ENCODE measurements at regions not wholly inside any gene's neighbourhood (a gene's known extent, or its start where the extent isn't known, plus 50 kb on each side); places are given as distances from the start of the nearest gene placed in this dataset.

GRCh38 chr15:100718075-100718980 is 115.9 kb downstream of the ASB7 start (continued):
- no peak for TF ChIP-seq NFIC (IDR thresholded peaks at IDR 0.05; ENCODE audit: low read depth, low read length)
- no peak for TF ChIP-seq YY1 (IDR thresholded peaks at IDR 0.05; ENCODE audit: low read depth, low read length)
- TF ChIP-seq HCFC1 (IDR thresholded peaks at IDR 0.05; ENCODE audit: low read length) = no peak
- TF ChIP-seq NFYA (IDR thresholded peaks at IDR 0.05; ENCODE audit: borderline replicate concordance, low read depth, low read length) = no peak
- no peak for TF ChIP-seq NBN (IDR thresholded peaks at IDR 0.05)
- no peak for TF ChIP-seq EED (IDR thresholded peaks at IDR 0.05; ENCODE audit: low read depth)
- TF ChIP-seq, protein P1, sequence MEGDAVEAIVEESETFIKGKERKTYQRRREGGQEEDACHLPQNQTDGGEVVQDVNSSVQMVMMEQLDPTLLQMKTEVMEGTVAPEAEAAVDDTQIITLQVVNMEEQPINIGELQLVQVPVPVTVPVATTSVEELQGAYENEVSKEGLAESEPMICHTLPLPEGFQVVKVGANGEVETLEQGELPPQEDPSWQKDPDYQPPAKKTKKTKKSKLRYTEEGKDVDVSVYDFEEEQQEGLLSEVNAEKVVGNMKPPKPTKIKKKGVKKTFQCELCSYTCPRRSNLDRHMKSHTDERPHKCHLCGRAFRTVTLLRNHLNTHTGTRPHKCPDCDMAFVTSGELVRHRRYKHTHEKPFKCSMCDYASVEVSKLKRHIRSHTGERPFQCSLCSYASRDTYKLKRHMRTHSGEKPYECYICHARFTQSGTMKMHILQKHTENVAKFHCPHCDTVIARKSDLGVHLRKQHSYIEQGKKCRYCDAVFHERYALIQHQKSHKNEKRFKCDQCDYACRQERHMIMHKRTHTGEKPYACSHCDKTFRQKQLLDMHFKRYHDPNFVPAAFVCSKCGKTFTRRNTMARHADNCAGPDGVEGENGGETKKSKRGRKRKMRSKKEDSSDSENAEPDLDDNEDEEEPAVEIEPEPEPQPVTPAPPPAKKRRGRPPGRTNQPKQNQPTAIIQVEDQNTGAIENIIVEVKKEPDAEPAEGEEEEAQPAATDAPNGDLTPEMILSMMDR (IDR thresholded peaks at IDR 0.05 in 2 of 3, conservative IDR thresholded peaks at IDR 0.05 in 1 of 3; ENCODE audit: control insufficient read depth in 2 of 3, extremely low read depth in 1 of 3, insufficient read depth in 1 of 3, low read depth in 3 of 3, low read length in 3 of 3) = no peak
- TF ChIP-seq BCLAF1 (IDR thresholded peaks at IDR 0.05) = no peak
- TF ChIP-seq CBX3 (IDR thresholded peaks at IDR 0.05; ENCODE audit: borderline replicate concordance, low read depth) = no peak
- TF ChIP-seq, protein P2, sequence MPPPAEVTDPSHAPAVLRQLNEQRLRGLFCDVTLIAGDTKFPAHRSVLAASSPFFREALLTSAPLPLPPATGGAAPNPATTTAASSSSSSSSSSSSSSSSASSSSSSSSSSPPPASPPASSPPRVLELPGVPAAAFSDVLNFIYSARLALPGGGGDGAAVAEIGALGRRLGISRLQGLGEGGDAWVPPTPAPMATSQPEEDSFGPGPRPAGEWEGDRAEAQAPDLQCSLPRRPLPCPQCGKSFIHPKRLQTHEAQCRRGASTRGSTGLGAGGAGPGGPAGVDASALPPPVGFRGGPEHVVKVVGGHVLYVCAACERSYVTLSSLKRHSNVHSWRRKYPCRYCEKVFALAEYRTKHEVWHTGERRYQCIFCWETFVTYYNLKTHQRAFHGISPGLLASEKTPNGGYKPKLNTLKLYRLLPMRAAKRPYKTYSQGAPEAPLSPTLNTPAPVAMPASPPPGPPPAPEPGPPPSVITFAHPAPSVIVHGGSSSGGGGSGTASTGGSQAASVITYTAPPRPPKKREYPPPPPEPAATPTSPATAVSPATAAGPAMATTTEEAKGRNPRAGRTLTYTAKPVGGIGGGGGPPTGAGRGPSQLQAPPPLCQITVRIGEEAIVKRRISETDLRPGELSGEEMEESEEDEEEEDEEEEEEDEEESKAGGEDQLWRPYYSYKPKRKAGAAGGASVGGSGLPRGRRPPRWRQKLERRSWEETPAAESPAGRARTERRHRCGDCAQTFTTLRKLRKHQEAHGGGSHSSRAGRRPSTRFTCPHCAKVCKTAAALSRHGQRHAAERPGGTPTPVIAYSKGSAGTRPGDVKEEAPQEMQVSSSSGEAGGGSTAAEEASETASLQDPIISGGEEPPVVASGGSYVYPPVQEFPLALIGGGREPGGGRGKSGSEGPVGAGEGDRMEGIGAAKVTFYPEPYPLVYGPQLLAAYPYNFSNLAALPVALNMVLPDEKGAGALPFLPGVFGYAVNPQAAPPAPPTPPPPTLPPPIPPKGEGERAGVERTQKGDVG (CRISPR knock-in tag; IDR thresholded peaks at IDR 0.05) = no peak
- no peak for TF ChIP-seq ZBTB33 (IDR thresholded peaks at IDR 0.05)
- TF ChIP-seq BRCA1 (IDR thresholded peaks at IDR 0.05; ENCODE audit: low read depth, low read length) = no peak

Measured in GM12878 (cell line).